NB4 (cell line): ENCODE measurements at regions not wholly inside any gene's neighbourhood (a gene's known extent, or its start where the extent isn't known, plus 50 kb on each side); places are given as distances from the start of the nearest gene placed in this dataset.
A peak's percentile ranks its signal among the peaks of the same experiment; 100 is the strongest.

Source experiments
- DNase-seq: peaks from one replicate; pipeline ENCODE4 v3.0.0; 2010; ENCODE audit warnings: low read depth
- H3K4me3 ChIP-seq: one replicate; pipeline ENCODE4 v1.5.1; 2011; ENCODE audit warnings: mild to moderate bottlenecking, low read depth, low read length, moderate library complexity
- CTCF ChIP-seq: IDR thresholded peaks from one replicate; pipeline ENCODE4 v1.5.1; 2012; ENCODE audit warnings: low read depth, low read length
- MAX ChIP-seq: IDR thresholded peaks from 2 replicates; pipeline ENCODE4 v1.6.1; 2011; ENCODE audit warnings: low read depth, low read length
- MYC ChIP-seq: IDR thresholded peaks from 2 replicates; pipeline ENCODE4 v1.6.1; 2011; ENCODE audit warnings: low read depth, low read length
- POLR2A ChIP-seq: IDR thresholded peaks from 2 replicates; pipeline ENCODE4 v1.6.1; 2011; ENCODE audit warnings: mild to moderate bottlenecking; ENCODE audit not compliant: insufficient read length; ENCODE audit errors: extremely low read depth

GRCh38 chr12:89210277-89210676 lies 142.0 kb downstream of the DUSP6 start:
- H3K4me3 ChIP-seq = no peak overlapping the region
- TF ChIP-seq MAX (no peak), CTCF (no peak), POLR2A (no peak), MYC (no peak)
- no peak for DNase-seq

GRCh38 chr12:89208661-89209096 lies 143.6 kb downstream of the DUSP6 start:
- peak; percentile 77 for DNase-seq

GRCh38 chr12:89206390-89206789 lies 145.9 kb downstream of the DUSP6 start:
- TF ChIP-seq POLR2A = no peak
- TF ChIP-seq MYC = no peak
- TF ChIP-seq CTCF = no peak
- TF ChIP-seq MAX = no peak
- H3K4me3 ChIP-seq = no peak overlapping the region
- peak; percentile 57 for DNase-seq

More at GRCh38 chr12:89208661-89209096, 143.6 kb downstream of the DUSP6 start:
- TF ChIP-seq MAX (no peak; the same call in 1 of the 2 replicates), POLR2A (no peak), MYC (no peak), CTCF (no peak)
- H3K4me3 ChIP-seq = peak overlapping the region; percentile 4

- no peak for DNase-seq
- no peak for TF ChIP-seq MAX
- TF ChIP-seq POLR2A = no peak
- TF ChIP-seq CTCF = no peak
- TF ChIP-seq MYC = no peak
Observed at GRCh38 chr12:89205517-89205916, 146.8 kb downstream of the DUSP6 start.

GRCh38 chr12:89203144-89203543 lies 149.2 kb downstream of the DUSP6 start:
- DNase-seq = no peak
- no peak for TF ChIP-seq CTCF
- H3K4me3 ChIP-seq = no peak overlapping the region

More at GRCh38 chr12:89205517-89205916, 146.8 kb downstream of the DUSP6 start:
- H3K4me3 ChIP-seq = no peak overlapping the region

GRCh38 chr12:89200217-89200616 lies 152.1 kb downstream of the DUSP6 start:
- TF ChIP-seq POLR2A (no peak), MAX (no peak), MYC (no peak), CTCF (no peak)
- DNase-seq = no peak
- H3K4me3 ChIP-seq = no peak overlapping the region
